ENCODE measurements at regions not wholly inside any gene's neighbourhood (a gene's known extent, or its start where the extent isn't known, plus 50 kb on each side); places are given as distances from the start of the nearest gene placed in this dataset.

DNA sequence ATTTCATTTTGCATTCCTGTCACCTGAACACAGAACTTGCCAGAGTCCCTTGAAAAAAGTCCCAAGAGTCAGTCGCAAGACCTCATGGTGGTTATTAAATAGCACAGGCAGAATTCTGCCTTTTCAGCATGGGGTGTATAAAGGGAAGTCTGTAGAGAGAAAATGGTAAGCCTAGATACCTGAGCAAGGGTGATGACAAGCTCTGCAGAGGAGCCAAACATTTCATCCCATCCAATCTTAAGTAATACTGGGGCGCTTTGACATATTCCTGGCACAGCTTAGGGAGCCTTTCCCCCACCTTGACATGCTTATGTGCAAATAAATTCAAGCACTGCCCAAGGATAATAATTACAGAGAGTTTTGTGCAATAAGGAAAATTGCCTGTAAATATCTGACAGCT, 213.0 kb downstream of the INHBA start:
- no peak overlapping the region for H3K27ac ChIP-seq
- H3K27me3 ChIP-seq, result no peaks in the 10 kb centered on the region
- intact Hi-C loops (cut with DNase I; ENCODE audit: low total_unique reads), result no loop called here
- no peak for TF ChIP-seq POLR2AphosphoS5 (IDR thresholded peaks at IDR 0.05)
- TF ChIP-seq POLR2A (IDR thresholded peaks at IDR 0.05), result no peak
- TF ChIP-seq, protein P1, sequence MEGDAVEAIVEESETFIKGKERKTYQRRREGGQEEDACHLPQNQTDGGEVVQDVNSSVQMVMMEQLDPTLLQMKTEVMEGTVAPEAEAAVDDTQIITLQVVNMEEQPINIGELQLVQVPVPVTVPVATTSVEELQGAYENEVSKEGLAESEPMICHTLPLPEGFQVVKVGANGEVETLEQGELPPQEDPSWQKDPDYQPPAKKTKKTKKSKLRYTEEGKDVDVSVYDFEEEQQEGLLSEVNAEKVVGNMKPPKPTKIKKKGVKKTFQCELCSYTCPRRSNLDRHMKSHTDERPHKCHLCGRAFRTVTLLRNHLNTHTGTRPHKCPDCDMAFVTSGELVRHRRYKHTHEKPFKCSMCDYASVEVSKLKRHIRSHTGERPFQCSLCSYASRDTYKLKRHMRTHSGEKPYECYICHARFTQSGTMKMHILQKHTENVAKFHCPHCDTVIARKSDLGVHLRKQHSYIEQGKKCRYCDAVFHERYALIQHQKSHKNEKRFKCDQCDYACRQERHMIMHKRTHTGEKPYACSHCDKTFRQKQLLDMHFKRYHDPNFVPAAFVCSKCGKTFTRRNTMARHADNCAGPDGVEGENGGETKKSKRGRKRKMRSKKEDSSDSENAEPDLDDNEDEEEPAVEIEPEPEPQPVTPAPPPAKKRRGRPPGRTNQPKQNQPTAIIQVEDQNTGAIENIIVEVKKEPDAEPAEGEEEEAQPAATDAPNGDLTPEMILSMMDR (IDR thresholded peaks at IDR 0.05), result no peak
- no peak for TF ChIP-seq EP300 (IDR thresholded peaks at IDR 0.05)
- no peaks in the 10 kb centered on the region for H3K9me3 ChIP-seq
- WGBS, 5 donors, result 86 to 93% (median 90%) methylated on average over 2 of the region's 2 CpGs
- H3K36me3 ChIP-seq, result no peaks in the 10 kb centered on the region
- no peak overlapping the region for H3K4me3 ChIP-seq
- peaks cover 0 to 10% (median 0%) of the 10 kb centered on the region in 4 donors for H3K4me1 ChIP-seq
- no peak for DNase-seq

DNA sequence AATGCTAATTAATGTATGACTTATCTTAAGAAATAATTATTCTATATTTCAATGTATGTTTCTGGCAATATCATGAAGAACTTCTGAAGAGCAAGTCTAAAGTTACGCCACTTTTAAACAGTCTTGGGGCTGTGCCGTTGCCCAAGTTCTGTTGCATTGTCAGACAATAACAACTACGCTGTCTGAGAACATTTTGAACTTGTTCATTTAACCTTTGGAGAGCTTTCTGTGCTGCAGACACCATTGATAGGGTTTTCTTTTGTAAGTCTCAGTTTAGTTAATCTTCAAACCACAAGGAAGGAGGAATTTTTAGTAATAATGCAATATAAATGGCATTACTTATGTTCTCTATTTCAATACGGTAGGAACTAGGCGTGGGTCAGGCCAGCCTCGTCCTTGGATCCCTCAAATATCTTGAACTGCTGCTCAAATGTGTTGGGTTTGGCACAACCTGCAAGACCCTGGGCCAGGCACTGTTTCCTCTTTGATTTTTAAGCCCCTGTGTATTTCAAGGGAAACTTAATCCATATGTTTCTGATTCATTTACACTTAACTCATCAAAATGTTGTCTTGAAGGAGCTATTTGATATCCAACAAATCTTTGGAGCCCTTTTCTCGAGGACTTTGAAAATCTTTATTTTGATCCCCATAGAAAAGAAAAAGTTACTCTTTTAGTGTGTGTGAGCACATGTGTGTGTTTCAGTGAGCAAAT, 215.5 kb downstream of the INHBA start:
- H3K4me3 ChIP-seq, result no peak overlapping the region
- intact Hi-C loops (cut with DNase I; ENCODE audit: low total_unique reads), result no loop called here
- H3K36me3 ChIP-seq, result no peaks in the 10 kb centered on the region
- peaks cover 0 to 10% (median 0%) of the 10 kb centered on the region in 4 donors for H3K4me1 ChIP-seq
- TF ChIP-seq, protein P1 (IDR thresholded peaks at IDR 0.05), result no peak
- TF ChIP-seq POLR2A (IDR thresholded peaks at IDR 0.05) (no peak), EP300 (IDR thresholded peaks at IDR 0.05) (no peak), POLR2AphosphoS5 (IDR thresholded peaks at IDR 0.05) (no peak)
- H3K9me3 ChIP-seq, result peaks cover 0 to 8% (median 2%) of the 10 kb centered on the region in 4 donors
- no peak for DNase-seq
- WGBS, 5 donors, result 65 to 72% (median 70%) methylated on average over 7 of the region's 7 CpGs
- H3K27me3 ChIP-seq, result no peaks in the 10 kb centered on the region
- H3K27ac ChIP-seq, result no peak overlapping the region

- Histone ChIP-seq H3K4me3 (no peak overlapping the region), H3K4me1 (no peaks in the 10 kb centered on the region), H3K9me3 (peaks cover 0 to 25% (median 6%) of the 10 kb centered on the region in 4 donors), H3K36me3 (no peaks in the 10 kb centered on the region), H3K27ac (no peak overlapping the region), H3K27me3 (no peaks in the 10 kb centered on the region)
- TF ChIP-seq POLR2AphosphoS5 (IDR thresholded peaks at IDR 0.05), result no peak
- TF ChIP-seq, protein P1 (IDR thresholded peaks at IDR 0.05), result no peak
- TF ChIP-seq EP300 (IDR thresholded peaks at IDR 0.05), result no peak
- TF ChIP-seq POLR2A (IDR thresholded peaks at IDR 0.05), result no peak
- intact Hi-C loops (cut with DNase I; ENCODE audit: low total_unique reads), result no loop called here
- no peak for DNase-seq
These were observed 221.5 kb downstream of the INHBA start for GRCh38 chr7:41481353-41481752.

DNA sequence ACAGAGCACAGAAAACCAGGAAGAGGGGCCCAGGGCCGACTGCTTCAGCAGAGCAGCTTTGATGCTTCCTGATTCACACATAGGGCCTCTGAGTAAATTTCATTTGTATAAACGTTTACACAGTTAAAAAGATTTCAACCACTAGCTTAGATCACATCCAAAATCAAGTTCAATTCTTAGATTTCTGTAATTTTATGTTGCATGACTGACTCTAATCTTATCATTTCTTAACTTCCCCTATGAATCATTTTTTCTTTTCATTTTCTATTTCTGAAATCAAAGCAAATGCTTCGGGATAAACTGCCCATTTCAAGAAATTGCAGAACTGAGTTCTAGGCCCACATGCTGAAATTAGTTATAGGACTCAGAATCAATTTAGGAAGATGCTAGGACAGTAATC, 224.7 kb downstream of the INHBA start:
- TF ChIP-seq POLR2A (IDR thresholded peaks at IDR 0.05) (no peak), EP300 (IDR thresholded peaks at IDR 0.05) (no peak), POLR2AphosphoS5 (IDR thresholded peaks at IDR 0.05) (no peak)
- TF ChIP-seq, protein P1 (IDR thresholded peaks at IDR 0.05), result no peak
- intact Hi-C loops (cut with DNase I; ENCODE audit: low total_unique reads), result no loop called here
- H3K4me1 ChIP-seq, result no peaks in the 10 kb centered on the region

More for the DNA sequence above, 224.7 kb downstream of the INHBA start:
- H3K4me3 ChIP-seq, result no peak overlapping the region
- WGBS, 5 donors, result 24 to 39% (median 28%) methylated on average over 3 of the region's 3 CpGs
- H3K27ac ChIP-seq, result no peak overlapping the region
- DNase-seq, result no peak
- peaks cover 0 to 17% (median 4%) of the 10 kb centered on the region in 4 donors for H3K9me3 ChIP-seq
- H3K27me3 ChIP-seq, result no peaks in the 10 kb centered on the region
- H3K36me3 ChIP-seq, result no peaks in the 10 kb centered on the region

All from stomach (tissue), 8 donors.